ENCODE measurements at regions not wholly inside any gene's neighbourhood (a gene's known extent, or its start where the extent isn't known, plus 50 kb on each side); places are given as distances from the start of the nearest gene placed in this dataset.

- Histone ChIP-seq H3K4me1 (ENCODE audit: insufficient read depth, low read length) (peaks cover 18% of the 10 kb centered on the region), H3K9me3 (ENCODE audit: control insufficient read depth, insufficient read depth, low read length) (no peaks in the 10 kb centered on the region; the same call in 1 of the 2 replicates), H3K9ac (ENCODE audit: low read depth, low read length) (no peak overlapping the region), H3K36me3 (ENCODE audit: insufficient read depth, low read length) (no peaks in the 10 kb centered on the region)
Observed at GRCh38 chr1:213324859-213325258, 273.8 kb downstream of the RPS6KC1 start.

- Histone ChIP-seq H3K36me3 (ENCODE audit: insufficient read depth, low read length) (no peaks in the 10 kb centered on the region), H3K9ac (ENCODE audit: low read depth, low read length) (no peak overlapping the region), H3K9me3 (ENCODE audit: control insufficient read depth, insufficient read depth, low read length) (no peaks in the 10 kb centered on the region; the same call in 1 of the 2 replicates), H3K4me1 (ENCODE audit: insufficient read depth, low read length) (peaks cover 18% of the 10 kb centered on the region)
Observed at GRCh38 chr1:213325482-213325881, 274.4 kb downstream of the RPS6KC1 start.

- Histone ChIP-seq H3K4me1 (ENCODE audit: insufficient read depth, low read length) (peaks cover 18% of the 10 kb centered on the region), H3K9me3 (ENCODE audit: control insufficient read depth, insufficient read depth, low read length) (no peaks in the 10 kb centered on the region), H3K36me3 (ENCODE audit: insufficient read depth, low read length) (no peaks in the 10 kb centered on the region), H3K9ac (ENCODE audit: low read depth, low read length) (no peak overlapping the region)
Observed at GRCh38 chr1:213326281-213327016, 275.4 kb downstream of the RPS6KC1 start.

- Histone ChIP-seq H3K9ac (ENCODE audit: low read depth, low read length) (no peak overlapping the region), H3K36me3 (ENCODE audit: insufficient read depth, low read length) (no peaks in the 10 kb centered on the region), H3K4me1 (ENCODE audit: insufficient read depth, low read length) (peaks cover 18% of the 10 kb centered on the region), H3K9me3 (ENCODE audit: control insufficient read depth, insufficient read depth, low read length) (no peaks in the 10 kb centered on the region)
Observed at GRCh38 chr1:213327017-213327667, 276.1 kb downstream of the RPS6KC1 start.

GRCh38 chr1:213329406-213330008 lies 278.5 kb downstream of the RPS6KC1 start:
- Histone ChIP-seq H3K9ac (ENCODE audit: low read depth, low read length) (no peak overlapping the region), H3K4me1 (ENCODE audit: insufficient read depth, low read length) (peaks cover 18% of the 10 kb centered on the region), H3K9me3 (ENCODE audit: control insufficient read depth, insufficient read depth, low read length) (no peaks in the 10 kb centered on the region), H3K36me3 (ENCODE audit: insufficient read depth, low read length) (no peaks in the 10 kb centered on the region)

GRCh38 chr1:213330281-213330680 lies 279.2 kb downstream of the RPS6KC1 start:
- H3K4me1 ChIP-seq (ENCODE audit: insufficient read depth, low read length): peaks cover 14% of the 10 kb centered on the region

GRCh38 chr1:213331631-213332175 lies 280.7 kb downstream of the RPS6KC1 start:
- H3K36me3 ChIP-seq (ENCODE audit: insufficient read depth, low read length): no peaks in the 10 kb centered on the region
- H3K9ac ChIP-seq (ENCODE audit: low read depth, low read length): no peak overlapping the region
- peaks cover 7% of the 10 kb centered on the region for H3K4me1 ChIP-seq (ENCODE audit: insufficient read depth, low read length)
- H3K9me3 ChIP-seq (ENCODE audit: control insufficient read depth, insufficient read depth, low read length): no peaks in the 10 kb centered on the region

More at GRCh38 chr1:213330281-213330680, 279.2 kb downstream of the RPS6KC1 start:
- Histone ChIP-seq H3K9ac (ENCODE audit: low read depth, low read length) (no peak overlapping the region), H3K9me3 (ENCODE audit: control insufficient read depth, insufficient read depth, low read length) (no peaks in the 10 kb centered on the region), H3K36me3 (ENCODE audit: insufficient read depth, low read length) (no peaks in the 10 kb centered on the region)

- peaks cover under 1% of the 10 kb centered on the region; the same call in 1 of the 2 replicates for H3K4me1 ChIP-seq (ENCODE audit: insufficient read depth, low read length)
- no peaks in the 10 kb centered on the region for H3K9me3 ChIP-seq (ENCODE audit: control insufficient read depth, insufficient read depth, low read length)
- no peaks in the 10 kb centered on the region for H3K36me3 ChIP-seq (ENCODE audit: insufficient read depth, low read length)
- H3K9ac ChIP-seq (ENCODE audit: low read depth, low read length): no peak overlapping the region
Observed at GRCh38 chr1:213332491-213332890, 281.4 kb downstream of the RPS6KC1 start.

- Histone ChIP-seq H3K36me3 (ENCODE audit: insufficient read depth, low read length) (no peaks in the 10 kb centered on the region), H3K9me3 (ENCODE audit: control insufficient read depth, insufficient read depth, low read length) (no peaks in the 10 kb centered on the region), H3K4me1 (ENCODE audit: insufficient read depth, low read length) (no peaks in the 10 kb centered on the region), H3K9ac (ENCODE audit: low read depth, low read length) (no peak overlapping the region)
Observed at GRCh38 chr1:213333121-213333520, 282.1 kb downstream of the RPS6KC1 start.

GRCh38 chr1:213335084-213335483 lies 284.0 kb downstream of the RPS6KC1 start:
- Histone ChIP-seq H3K9ac (ENCODE audit: low read depth, low read length) (no peak overlapping the region), H3K36me3 (ENCODE audit: insufficient read depth, low read length) (no peaks in the 10 kb centered on the region), H3K4me1 (ENCODE audit: insufficient read depth, low read length) (no peaks in the 10 kb centered on the region), H3K9me3 (ENCODE audit: control insufficient read depth, insufficient read depth, low read length) (no peaks in the 10 kb centered on the region)

- H3K9me3 ChIP-seq (ENCODE audit: control insufficient read depth, insufficient read depth, low read length): no peaks in the 10 kb centered on the region
- H3K36me3 ChIP-seq (ENCODE audit: insufficient read depth, low read length): no peaks in the 10 kb centered on the region
- H3K4me1 ChIP-seq (ENCODE audit: insufficient read depth, low read length): no peaks in the 10 kb centered on the region; the same call in 1 of the 2 replicates
- no peak overlapping the region for H3K9ac ChIP-seq (ENCODE audit: low read depth, low read length)
Observed at GRCh38 chr1:213337025-213337678, 286.1 kb downstream of the RPS6KC1 start.

- H3K4me1 ChIP-seq (ENCODE audit: insufficient read depth, low read length): no peaks in the 10 kb centered on the region; the same call in 1 of the 2 replicates
- no peaks in the 10 kb centered on the region for H3K36me3 ChIP-seq (ENCODE audit: insufficient read depth, low read length)
- no peak overlapping the region for H3K9ac ChIP-seq (ENCODE audit: low read depth, low read length)
- H3K9me3 ChIP-seq (ENCODE audit: control insufficient read depth, insufficient read depth, low read length): no peaks in the 10 kb centered on the region
Observed at GRCh38 chr1:213340593-213340992, 289.6 kb downstream of the RPS6KC1 start.

GRCh38 chr1:213345621-213346020 lies 294.6 kb downstream of the RPS6KC1 start:
- H3K4me1 ChIP-seq (ENCODE audit: insufficient read depth, low read length): no peaks in the 10 kb centered on the region; the same call in 1 of the 2 replicates
- H3K36me3 ChIP-seq (ENCODE audit: insufficient read depth, low read length): no peaks in the 10 kb centered on the region
- H3K9me3 ChIP-seq (ENCODE audit: control insufficient read depth, insufficient read depth, low read length): no peaks in the 10 kb centered on the region
- H3K9ac ChIP-seq (ENCODE audit: low read depth, low read length): no peak overlapping the region

GRCh38 chr1:213357403-213357802 lies 306.4 kb downstream of the RPS6KC1 start:
- H3K9me3 ChIP-seq (ENCODE audit: control insufficient read depth, insufficient read depth, low read length): peaks cover 5% of the 10 kb centered on the region; the same call in 1 of the 2 replicates
- H3K4me1 ChIP-seq (ENCODE audit: insufficient read depth, low read length): no peaks in the 10 kb centered on the region
- no peaks in the 10 kb centered on the region for H3K36me3 ChIP-seq (ENCODE audit: insufficient read depth, low read length)
- H3K9ac ChIP-seq (ENCODE audit: low read depth, low read length): no peak overlapping the region
